Fibroblast of upper back skin (primary cell): ENCODE measurements at regions not wholly inside any gene's neighbourhood (a gene's known extent, or its start where the extent isn't known, plus 50 kb on each side); places are given as distances from the start of the nearest gene placed in this dataset.

Source experiments
- DNase-seq: peaks from one replicate; pipeline ENCODE4 v3.0.0-alpha.2; 2013

GRCh38 chr3:159631226-159631625 lies 357.4 kb upstream of the IL12A start:
- no peak for DNase-seq

- DNase-seq = no peak
Measured at GRCh38 chr3:159632128-159632527, 356.5 kb upstream of the IL12A start.

GRCh38 chr3:159632851-159633250 lies 355.8 kb upstream of the IL12A start:
- no peak for DNase-seq

- DNase-seq = peak; percentile 88
Measured at GRCh38 chr3:159634483-159634882, 354.2 kb upstream of the IL12A start.

GRCh38 chr3:159635047-159635641 lies 353.5 kb upstream of the IL12A start:
- DNase-seq = peak; percentile 64

- peak; percentile 81 for DNase-seq
Measured at GRCh38 chr3:159637883-159638542, 350.6 kb upstream of the IL12A start.

- DNase-seq = no peak
Measured at GRCh38 chr3:159640225-159640624, 348.4 kb upstream of the IL12A start.

GRCh38 chr3:159643406-159643805 lies 345.2 kb upstream of the IL12A start:
- no peak for DNase-seq

- DNase-seq = peak; percentile 66
Measured at GRCh38 chr3:159645874-159646273, 342.8 kb upstream of the IL12A start.

- no peak for DNase-seq
Measured at GRCh38 chr3:159649951-159650350, 338.7 kb upstream of the IL12A start.

- no peak for DNase-seq
Measured at GRCh38 chr3:159650726-159651125, 337.9 kb upstream of the IL12A start.

GRCh38 chr3:159652452-159652851 lies 336.2 kb upstream of the IL12A start:
- no peak for DNase-seq

- DNase-seq = no peak
Measured at GRCh38 chr3:159654183-159655134, 334.2 kb upstream of the IL12A start.

- DNase-seq = no peak
Measured at GRCh38 chr3:159655202-159655601, 333.4 kb upstream of the IL12A start.

GRCh38 chr3:159657176-159657575 lies 331.5 kb upstream of the IL12A start:
- DNase-seq = no peak

- DNase-seq = no peak
Measured at GRCh38 chr3:159657629-159658028, 331.0 kb upstream of the IL12A start.

GRCh38 chr3:159660326-159660725 lies 328.3 kb upstream of the IL12A start:
- DNase-seq = no peak

GRCh38 chr3:159660901-159661300 lies 327.7 kb upstream of the IL12A start:
- DNase-seq = no peak

GRCh38 chr3:159662549-159662948 lies 326.1 kb upstream of the IL12A start:
- DNase-seq = no peak

GRCh38 chr3:159664006-159664405 lies 324.6 kb upstream of the IL12A start:
- no peak for DNase-seq

- DNase-seq = no peak
Measured at GRCh38 chr3:159664653-159665052, 324.0 kb upstream of the IL12A start.

GRCh38 chr3:159667261-159667660 lies 321.4 kb upstream of the IL12A start:
- DNase-seq = no peak

- DNase-seq = no peak
Measured at GRCh38 chr3:159668461-159668860, 320.2 kb upstream of the IL12A start.

GRCh38 chr3:159668990-159669476 lies 319.6 kb upstream of the IL12A start:
- peak; percentile 62 for DNase-seq
